Germinal center (tissue), 1 donor: ENCODE measurements at regions not wholly inside any gene's neighbourhood (a gene's known extent, or its start where the extent isn't known, plus 50 kb on each side); places are given as distances from the start of the nearest gene placed in this dataset.

Experiments used
- DNase-seq: peaks from one replicate; pipeline ENCODE4 v3.0.0; 2012; ENCODE audit warnings: mixed read lengths, low spot score

DNA sequence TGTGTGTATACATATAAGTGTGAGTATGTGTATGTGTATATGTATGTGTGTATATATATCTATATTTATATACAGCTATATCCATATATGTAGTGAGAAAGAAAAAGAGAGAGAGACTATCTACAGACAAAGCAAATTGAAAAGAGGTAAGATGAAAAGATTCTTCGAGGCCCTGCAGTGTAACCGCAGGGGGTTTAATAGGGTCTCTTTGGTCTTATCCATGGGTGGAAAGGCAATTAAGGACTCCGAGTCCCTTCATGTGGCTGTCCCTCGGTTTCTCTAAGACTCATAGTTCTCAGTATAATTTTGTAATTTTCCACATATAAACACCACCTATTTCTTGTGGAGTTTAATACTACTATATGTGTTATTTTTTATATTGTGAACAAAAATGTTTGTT lies 50.6 kb upstream of the JAZF1 start:
- DNase-seq, result no peak

DNA sequence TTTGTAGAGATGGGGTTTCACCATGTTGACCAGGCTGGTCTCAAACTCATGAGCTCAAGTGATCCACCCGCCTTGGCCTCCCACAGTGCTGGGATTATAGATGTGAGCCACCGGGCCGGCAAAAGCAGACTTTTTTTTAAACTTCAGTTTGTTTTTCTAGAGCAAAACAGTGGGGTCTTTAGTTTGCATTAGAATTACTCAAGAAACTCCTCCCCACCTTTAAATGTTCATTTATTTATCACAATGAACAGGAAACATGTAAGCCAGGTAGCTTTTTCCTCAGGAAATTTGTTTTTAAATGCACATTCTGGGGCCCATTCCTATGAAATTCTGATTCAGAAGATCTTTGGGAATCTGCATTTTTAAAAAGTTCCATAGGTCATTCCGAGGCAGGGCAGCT lies 56.0 kb upstream of the JAZF1 start:
- DNase-seq, result no peak

DNA sequence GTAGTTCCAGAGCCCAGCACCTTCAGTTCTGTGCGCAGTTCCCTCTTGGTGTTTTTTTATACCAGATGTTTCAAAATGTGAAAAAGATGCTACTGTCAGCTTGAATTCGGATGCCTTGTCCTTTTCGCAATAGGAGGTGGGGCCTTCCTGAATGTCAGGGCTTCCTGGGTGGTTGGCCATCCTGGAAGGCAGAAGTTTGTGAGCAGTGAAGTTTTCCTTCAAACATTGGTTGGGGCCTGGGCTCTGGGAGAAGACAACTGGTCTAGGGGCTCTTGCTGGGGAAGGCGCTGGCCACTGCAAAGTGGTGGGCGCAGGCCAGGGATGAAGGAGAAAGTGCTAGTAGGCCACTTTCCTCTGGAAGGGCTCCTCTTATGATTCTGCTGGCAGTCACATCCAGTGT lies 56.8 kb upstream of the JAZF1 start:
- DNase-seq, result no peak

DNA sequence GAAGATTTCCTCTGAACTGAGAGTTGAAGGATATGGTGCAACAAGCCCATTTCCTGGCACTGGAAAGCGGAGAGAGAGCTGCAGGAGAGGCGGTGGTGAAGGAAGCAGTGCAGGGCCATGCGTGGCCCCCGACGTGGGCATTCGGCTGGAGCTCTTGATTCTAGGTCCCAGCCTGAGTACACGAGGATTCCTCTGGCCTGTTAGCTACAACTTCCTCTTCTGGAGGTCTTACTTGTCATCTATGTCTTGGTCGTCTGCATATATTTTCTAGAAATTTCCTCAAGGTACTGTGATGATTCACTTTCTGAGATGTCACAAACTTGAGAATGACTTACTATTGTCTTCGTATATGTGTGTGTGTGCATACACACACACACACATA lies 59.2 kb upstream of the JAZF1 start:
- no peak for DNase-seq

DNA sequence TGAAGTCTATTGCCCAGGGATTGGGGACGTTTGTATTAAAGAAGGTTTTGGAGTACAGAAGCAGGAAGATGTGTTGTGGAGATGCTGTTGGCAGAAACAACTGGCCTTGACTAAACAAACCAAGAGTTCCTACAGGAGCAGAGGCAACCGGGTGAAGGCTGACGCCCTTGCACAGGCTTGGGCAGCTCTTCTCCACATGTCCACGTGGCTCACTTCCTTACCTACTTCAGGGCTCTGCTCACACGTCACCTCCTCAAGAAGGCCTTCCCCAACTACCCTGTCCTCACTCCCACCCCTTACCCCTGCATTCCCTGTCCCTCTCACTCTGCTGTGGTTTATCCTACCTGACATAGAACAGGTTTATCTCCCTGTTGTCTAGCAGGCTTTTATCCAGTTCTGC lies 59.9 kb upstream of the JAZF1 start:
- no peak for DNase-seq

GRCh38 chr7:28243861-28244260 lies 63.3 kb upstream of the JAZF1 start:
- DNase-seq, result no peak

- no peak for DNase-seq
Measured at GRCh38 chr7:28245123-28245878, 64.7 kb upstream of the JAZF1 start.

- no peak for DNase-seq
Measured at GRCh38 chr7:28246921-28247461, 66.4 kb upstream of the JAZF1 start.

DNA sequence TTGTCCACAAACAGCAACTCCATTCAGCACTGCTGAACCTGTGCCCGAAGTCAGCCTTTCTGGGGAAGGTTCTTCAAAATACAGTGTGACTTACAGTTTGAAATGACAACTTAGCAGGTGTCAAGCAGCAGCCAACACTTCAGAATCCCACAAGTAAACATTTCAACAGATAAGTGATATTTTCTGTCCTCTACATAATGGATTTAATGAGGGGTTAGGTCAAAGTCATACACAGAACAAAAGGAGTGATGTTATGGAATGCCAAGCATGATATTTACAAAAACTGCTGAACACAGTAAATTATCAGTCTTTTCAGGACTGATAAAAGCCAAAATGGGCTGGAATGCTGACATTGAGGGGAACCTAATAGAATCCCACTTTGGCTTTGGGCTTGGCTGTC lies 77.6 kb upstream of the JAZF1 start:
- no peak for DNase-seq

GRCh38 chr7:28260969-28261368 lies 80.4 kb upstream of the JAZF1 start:
- no peak for DNase-seq

DNA sequence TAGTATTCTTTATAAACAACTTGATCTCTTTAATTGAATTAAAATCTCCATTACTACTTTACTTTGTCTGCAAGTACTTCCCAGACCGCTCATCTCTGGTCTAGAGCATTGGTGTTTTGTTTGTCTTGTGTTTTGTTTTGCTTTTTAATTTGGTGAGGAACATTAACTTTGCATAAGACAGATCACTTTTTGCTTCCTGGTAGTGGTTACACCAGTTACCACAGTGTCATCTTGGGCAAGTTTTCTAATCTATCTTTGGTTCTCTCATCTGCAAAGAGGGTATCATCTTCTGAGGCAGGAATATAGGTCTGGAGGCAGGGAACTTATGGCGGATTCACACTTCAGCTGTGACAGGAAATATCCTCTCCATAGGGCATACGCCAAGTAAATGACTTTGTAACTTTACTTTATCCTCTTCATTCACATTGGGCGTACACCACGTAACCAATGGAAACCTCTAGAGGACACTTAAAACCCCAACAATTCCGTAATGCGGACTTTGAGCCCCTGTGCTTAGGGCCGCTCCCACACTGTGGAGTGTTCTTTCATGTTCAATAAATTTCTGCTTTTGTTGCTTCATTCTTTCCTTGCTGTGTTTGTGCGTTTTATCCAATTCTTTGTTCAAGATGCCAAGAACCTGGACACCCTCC lies 83.2 kb upstream of the JAZF1 start:
- no peak for DNase-seq

DNA sequence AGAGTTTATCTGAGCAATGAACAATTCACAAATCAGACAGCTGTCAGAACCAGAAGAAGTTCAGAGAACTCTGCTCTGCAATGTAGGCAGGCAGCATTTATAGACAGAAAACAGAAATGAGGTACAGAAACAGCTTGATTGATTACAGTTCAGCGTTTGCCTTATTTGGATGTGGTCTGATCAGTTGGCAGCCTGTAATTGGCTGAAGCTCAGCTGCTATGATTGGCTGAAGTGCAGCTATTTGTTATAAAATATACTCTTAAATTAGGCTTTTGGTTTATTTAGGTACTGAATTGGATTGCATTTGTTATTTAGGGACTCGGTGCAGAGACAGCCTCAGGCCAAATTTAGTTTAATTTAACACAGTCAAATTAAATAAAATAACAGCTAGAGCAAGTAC lies 85.8 kb upstream of the JAZF1 start:
- DNase-seq, result no peak

GRCh38 chr7:28267012-28267411 lies 86.4 kb upstream of the JAZF1 start:
- no peak for DNase-seq

GRCh38 chr7:28269700-28270361 lies 89.2 kb upstream of the JAZF1 start:
- peak; percentile 46 for DNase-seq

- DNase-seq, result no peak
Measured at GRCh38 chr7:28270536-28270935, 89.9 kb upstream of the JAZF1 start.

DNA sequence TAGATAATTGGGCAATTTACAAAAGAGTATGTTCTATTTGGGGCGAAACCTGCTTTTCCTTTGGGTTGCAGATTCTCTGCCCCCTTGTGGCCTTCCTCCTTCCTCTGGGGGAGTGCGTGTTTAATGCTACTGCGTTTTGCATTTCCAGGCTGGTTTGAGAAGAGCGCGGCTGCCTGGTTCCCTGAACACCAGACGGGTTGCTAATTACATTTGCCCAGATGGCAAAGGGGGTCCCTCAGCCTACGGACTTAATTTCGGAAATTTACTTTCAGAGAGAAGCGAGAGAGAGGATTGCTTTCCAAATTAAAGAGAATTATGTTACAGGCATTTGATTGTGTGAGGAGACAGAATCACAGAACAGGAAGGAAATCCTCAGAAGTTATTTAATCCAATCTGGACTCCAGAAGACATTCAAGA lies 91.9 kb upstream of the JAZF1 start:
- peak; percentile 62 for DNase-seq

GRCh38 chr7:28276298-28276697 lies 95.7 kb upstream of the JAZF1 start:
- DNase-seq, result no peak

GRCh38 chr7:28277364-28277763 lies 96.8 kb upstream of the JAZF1 start:
- no peak for DNase-seq

DNA sequence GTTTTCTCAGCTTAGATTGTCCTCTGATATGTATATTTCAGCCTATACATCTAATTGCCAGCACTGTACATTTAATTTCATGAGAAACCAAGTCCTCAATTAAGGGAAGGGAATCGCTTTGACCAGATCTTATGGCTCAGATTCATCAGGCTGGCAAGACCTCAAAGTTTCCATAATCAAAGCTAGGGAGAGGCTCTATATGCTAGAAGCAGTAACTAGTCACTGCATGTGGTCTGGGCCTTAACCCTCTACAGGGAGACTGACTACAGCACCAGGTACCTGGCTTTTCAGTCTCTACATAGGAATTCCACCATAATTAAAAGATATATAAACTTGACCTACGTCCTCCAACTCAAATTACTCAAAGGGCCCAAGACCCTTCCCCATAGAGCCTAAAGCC lies 97.4 kb upstream of the JAZF1 start:
- DNase-seq, result no peak

DNA sequence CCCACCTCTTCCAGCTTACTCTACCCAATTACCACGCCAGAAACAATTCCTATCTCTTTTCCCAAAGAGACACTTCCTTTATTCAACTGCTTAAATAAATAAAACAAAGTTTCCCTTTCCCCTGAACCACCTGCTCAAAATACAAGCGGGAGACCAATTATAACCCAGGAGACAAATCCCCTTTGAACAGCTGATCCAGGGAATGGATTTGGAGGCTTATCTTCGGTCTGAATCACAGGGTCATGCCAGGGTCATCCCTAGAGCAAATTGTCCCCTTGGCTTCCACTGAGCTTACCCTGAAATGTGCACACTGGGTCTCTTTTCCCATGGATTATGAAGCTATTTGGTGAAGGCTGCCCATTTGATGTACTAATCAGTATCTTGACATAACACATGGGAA lies 99.9 kb upstream of the JAZF1 start:
- DNase-seq, result no peak

GRCh38 chr7:28290496-28290895 lies 109.9 kb upstream of the JAZF1 start:
- DNase-seq, result no peak

GRCh38 chr7:28291559-28291958 lies 111.0 kb upstream of the JAZF1 start:
- DNase-seq, result no peak

- no peak for DNase-seq
Measured at GRCh38 chr7:28292834-28293526, 112.4 kb upstream of the JAZF1 start.
